ENCODE measurements at regions not wholly inside any gene's neighbourhood (a gene's known extent, or its start where the extent isn't known, plus 50 kb on each side); places are given as distances from the start of the nearest gene placed in this dataset.

- Histone ChIP-seq H3K9ac (ENCODE audit: insufficient read depth, low read length) (no peak overlapping the region), H3K9me3 (ENCODE audit: control insufficient read depth, insufficient read depth, low read depth, low read length) (no peaks in the 10 kb centered on the region), H2AFZ (ENCODE audit: low read length) (no peak overlapping the region), H3K27me3 (ENCODE audit: control insufficient read depth, insufficient read depth, low read length) (peaks cover 2% of the 10 kb centered on the region), H3K4me2 (ENCODE audit: extremely low read depth, insufficient read depth, low read length) (no peak overlapping the region), H3K36me3 (ENCODE audit: control insufficient read depth, insufficient read depth, low read length) (no peaks in the 10 kb centered on the region), H3K4me1 (ENCODE audit: control insufficient read depth, extremely low read depth, insufficient read depth, low read length) (no peaks in the 10 kb centered on the region), H3K27ac (ENCODE audit: insufficient read depth, low read length) (no peak overlapping the region), H3K79me2 (ENCODE audit: control insufficient read depth, insufficient read depth, low read length) (no peaks in the 10 kb centered on the region), H4K20me1 (ENCODE audit: control insufficient read depth, extremely low read depth, insufficient read depth, low read length) (no peaks in the 10 kb centered on the region), H3K4me3 (replicated peaks in 1 of 4; ENCODE audit: control extremely low read depth in 1 of 4, insufficient read depth in 1 of 4, low read depth in 3 of 4, low read length in 4 of 4) (no peak overlapping the region)
- DNase-seq (ENCODE audit: low read depth in 2 of 2), result no peak
- no peak for TF ChIP-seq EZH2 (IDR thresholded peaks at IDR 0.05; ENCODE audit: low read length, missing control alignments)
- no peak for TF ChIP-seq CTCF (conservative IDR thresholded peaks at IDR 0.05 in 1 of 2, IDR thresholded peaks at IDR 0.05 in 1 of 2; ENCODE audit: low read depth in 1 of 2, low read length in 2 of 2)
Measured at GRCh38 chr20:4327956-4328355, 78.9 kb upstream of the ADRA1D start.

- no peaks in the 10 kb centered on the region for H3K4me1 ChIP-seq (ENCODE audit: control insufficient read depth, extremely low read depth, insufficient read depth, low read length)
- H3K79me2 ChIP-seq (ENCODE audit: control insufficient read depth, insufficient read depth, low read length), result no peaks in the 10 kb centered on the region
- peak in 1 of 2 donors; percentile 19 for DNase-seq (ENCODE audit: low read depth in 2 of 2)
- peaks cover 2% of the 10 kb centered on the region for H3K27me3 ChIP-seq (ENCODE audit: control insufficient read depth, insufficient read depth, low read length)
- no peak overlapping the region for H2AFZ ChIP-seq (ENCODE audit: low read length)
- H3K36me3 ChIP-seq (ENCODE audit: control insufficient read depth, insufficient read depth, low read length), result no peaks in the 10 kb centered on the region
- no peaks in the 10 kb centered on the region for H4K20me1 ChIP-seq (ENCODE audit: control insufficient read depth, extremely low read depth, insufficient read depth, low read length)
- TF ChIP-seq CTCF (conservative IDR thresholded peaks at IDR 0.05 in 1 of 2, IDR thresholded peaks at IDR 0.05 in 1 of 2; ENCODE audit: low read depth in 1 of 2, low read length in 2 of 2) (no peak), EZH2 (IDR thresholded peaks at IDR 0.05; ENCODE audit: low read length, missing control alignments) (no peak)
- no peak overlapping the region for H3K9ac ChIP-seq (ENCODE audit: insufficient read depth, low read length)
- no peak overlapping the region for H3K27ac ChIP-seq (ENCODE audit: insufficient read depth, low read length)
- no peaks in the 10 kb centered on the region for H3K9me3 ChIP-seq (ENCODE audit: control insufficient read depth, insufficient read depth, low read depth, low read length)
- no peak overlapping the region for H3K4me2 ChIP-seq (ENCODE audit: extremely low read depth, insufficient read depth, low read length)
- H3K4me3 ChIP-seq (replicated peaks in 1 of 4; ENCODE audit: control extremely low read depth in 1 of 4, insufficient read depth in 1 of 4, low read depth in 3 of 4, low read length in 4 of 4), result no peak overlapping the region
Measured at GRCh38 chr20:4326195-4327065, 77.3 kb upstream of the ADRA1D start.

- no peak overlapping the region for H3K4me2 ChIP-seq (ENCODE audit: extremely low read depth, insufficient read depth, low read length)
- H3K79me2 ChIP-seq (ENCODE audit: control insufficient read depth, insufficient read depth, low read length), result no peaks in the 10 kb centered on the region
- H3K27ac ChIP-seq (ENCODE audit: insufficient read depth, low read length), result no peak overlapping the region
- no peak for TF ChIP-seq CTCF (conservative IDR thresholded peaks at IDR 0.05 in 1 of 2, IDR thresholded peaks at IDR 0.05 in 1 of 2; ENCODE audit: low read depth in 1 of 2, low read length in 2 of 2)
- TF ChIP-seq EZH2 (IDR thresholded peaks at IDR 0.05; ENCODE audit: low read length, missing control alignments), result no peak
- H3K4me1 ChIP-seq (ENCODE audit: control insufficient read depth, extremely low read depth, insufficient read depth, low read length), result no peaks in the 10 kb centered on the region
- H3K27me3 ChIP-seq (ENCODE audit: control insufficient read depth, insufficient read depth, low read length), result peaks cover 2% of the 10 kb centered on the region
- no peak for DNase-seq (ENCODE audit: low read depth in 2 of 2)
- H3K9ac ChIP-seq (ENCODE audit: insufficient read depth, low read length), result no peak overlapping the region
- no peak overlapping the region for H3K4me3 ChIP-seq (replicated peaks in 1 of 4; ENCODE audit: control extremely low read depth in 1 of 4, insufficient read depth in 1 of 4, low read depth in 3 of 4, low read length in 4 of 4)
- H2AFZ ChIP-seq (ENCODE audit: low read length), result no peak overlapping the region
- H3K36me3 ChIP-seq (ENCODE audit: control insufficient read depth, insufficient read depth, low read length), result no peaks in the 10 kb centered on the region
- H4K20me1 ChIP-seq (ENCODE audit: control insufficient read depth, extremely low read depth, insufficient read depth, low read length), result no peaks in the 10 kb centered on the region
- H3K9me3 ChIP-seq (ENCODE audit: control insufficient read depth, insufficient read depth, low read depth, low read length), result no peaks in the 10 kb centered on the region
Measured at GRCh38 chr20:4325548-4326187, 76.6 kb upstream of the ADRA1D start.

Data from fibroblast of lung (primary cell).